Pancreas (tissue), 10 donors: ENCODE measurements at regions not wholly inside any gene's neighbourhood (a gene's known extent, or its start where the extent isn't known, plus 50 kb on each side); places are given as distances from the start of the nearest gene placed in this dataset.

Experiments
- ATAC-seq, 4 donors: fragments of 200-7000 bp; cut with Tn5 transposase; one replicate each; pipeline versions ENCODE4 v1.8.0 to v1.9.1; 2020; ENCODE audit warnings: mild to moderate bottlenecking in 4 of 4, moderate library complexity in 4 of 4
- DNase-seq, 6 donors: peaks; one replicate each; pipeline ENCODE4 v3.0.0-alpha.2; 2020
- FAIRE-seq: peaks from 2 replicates; lab custom pipeline; 2012; peaks lifted over from hg19 to GRCh38; lab: Jason Lieb, UNC
- H3K27ac ChIP-seq, 4 donors: fragments of 200-600 bp; sonication (generic); 1 replicate in 3 of 4; 2 replicates in 1 of 4; pipeline versions ENCODE4 v1.5.0 to v1.8.0; 2020
- H3K27me3 ChIP-seq, 4 donors: fragments of 200-600 bp; one replicate each; pipeline ENCODE4 v1.8.0; 2021
- H3K36me3 ChIP-seq, 3 donors: fragments of 200-600 bp; sonication (generic) in 1 of 3; one replicate each; pipeline versions ENCODE4 v1.5.0 to v1.8.0; 2020 to 2021
- H3K4me1 ChIP-seq, 3 donors: fragments of 200-600 bp; one replicate each; pipeline ENCODE4 v1.8.0; 2021
- H3K4me3 ChIP-seq, 4 donors: fragments of 200-600 bp; sonication (generic) in 2 of 4; one replicate each; pipeline versions ENCODE4 v1.5.0 to v1.8.0; 2020 to 2021
- H3K9me3 ChIP-seq, 4 donors: fragments of 200-600 bp; one replicate each; pipeline ENCODE4 v1.8.0; 2021
- WGBS, 2 donors: extraction: QIAGEN DNeasy Blood & Tissue Kit; methylation state at CpG; one replicate each; pipeline ENCODE4 v1.1.7; 2013; 5-methylcytosine and 5-hydroxymethylcytosine counted together
- intact Hi-C, 3 donors: fragments of 100-400 bp; cut with DNase I; formaldehyde crosslinking; loops; one replicate each; pipeline versions ENCODE4 v1.11.1 to v1.14.2; 2022
- TF ChIP-seq, protein P1 (sequence below), 4 donors: fragments of 200-600 bp; sonication (generic) in 3 of 4; IDR thresholded peaks; one replicate each; pipeline versions ENCODE4 v1.5.0 to v1.8.0; 2021; ENCODE audit warnings: antibody characterized with exemption in 4 of 4
- donor health status: healthy with polysubstance abuse.
- donor health status: DM: no; HTN: no; CAD: no; lungs with moderate emphysema.
- donor health status: DM: no; HTN: no; CAD: no.
- donor health status: control.
- donor health status: control.
- donor health status: Bipolar disorder and iron deficiency.
- donor health status: DM: yes; HTN: yes; CAD: no.
- donor health status: DM: no; HTN: no; CAD: no.
- donor health status: DM: no; HTN: no; CAD: no.
- donor health status: DM: yes; HTN: yes; CAD: no.

DNA sequence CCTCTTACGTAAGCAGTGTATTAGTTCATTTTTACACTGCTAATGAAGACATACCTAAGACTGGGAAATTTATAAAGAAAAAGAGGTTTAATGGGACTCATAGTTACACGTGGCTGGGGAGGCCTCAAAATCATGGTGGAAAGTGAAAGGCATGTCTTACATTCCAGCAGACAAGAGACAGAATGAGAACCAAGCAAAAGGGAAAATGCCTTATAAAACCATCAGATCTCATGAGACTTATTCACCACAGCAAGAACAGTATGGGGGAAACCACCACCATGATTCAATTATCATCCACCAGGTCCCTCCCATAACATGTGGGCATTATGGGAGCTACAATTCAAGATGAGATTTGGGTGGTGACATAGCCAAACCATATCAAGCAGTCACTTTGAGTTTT is 126.3 kb upstream of the CXCL12 start:
- ATAC-seq: no peak
- H3K27ac ChIP-seq: no peak overlapping the region
- no peaks in the 10 kb centered on the region for H3K36me3 ChIP-seq
- no peak for FAIRE-seq
- TF ChIP-seq, protein P1, sequence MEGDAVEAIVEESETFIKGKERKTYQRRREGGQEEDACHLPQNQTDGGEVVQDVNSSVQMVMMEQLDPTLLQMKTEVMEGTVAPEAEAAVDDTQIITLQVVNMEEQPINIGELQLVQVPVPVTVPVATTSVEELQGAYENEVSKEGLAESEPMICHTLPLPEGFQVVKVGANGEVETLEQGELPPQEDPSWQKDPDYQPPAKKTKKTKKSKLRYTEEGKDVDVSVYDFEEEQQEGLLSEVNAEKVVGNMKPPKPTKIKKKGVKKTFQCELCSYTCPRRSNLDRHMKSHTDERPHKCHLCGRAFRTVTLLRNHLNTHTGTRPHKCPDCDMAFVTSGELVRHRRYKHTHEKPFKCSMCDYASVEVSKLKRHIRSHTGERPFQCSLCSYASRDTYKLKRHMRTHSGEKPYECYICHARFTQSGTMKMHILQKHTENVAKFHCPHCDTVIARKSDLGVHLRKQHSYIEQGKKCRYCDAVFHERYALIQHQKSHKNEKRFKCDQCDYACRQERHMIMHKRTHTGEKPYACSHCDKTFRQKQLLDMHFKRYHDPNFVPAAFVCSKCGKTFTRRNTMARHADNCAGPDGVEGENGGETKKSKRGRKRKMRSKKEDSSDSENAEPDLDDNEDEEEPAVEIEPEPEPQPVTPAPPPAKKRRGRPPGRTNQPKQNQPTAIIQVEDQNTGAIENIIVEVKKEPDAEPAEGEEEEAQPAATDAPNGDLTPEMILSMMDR (IDR thresholded peaks at IDR 0.05): no peak
- no peaks in the 10 kb centered on the region for H3K4me1 ChIP-seq
- H3K9me3 ChIP-seq: no peaks in the 10 kb centered on the region
- intact Hi-C loops: no loop called here
- 72 to 82% methylated on average over 2 of the region's 2 CpGs for WGBS, 2 donors
- H3K4me3 ChIP-seq: no peak overlapping the region
- no peaks in the 10 kb centered on the region for H3K27me3 ChIP-seq
- no peak for DNase-seq

DNA sequence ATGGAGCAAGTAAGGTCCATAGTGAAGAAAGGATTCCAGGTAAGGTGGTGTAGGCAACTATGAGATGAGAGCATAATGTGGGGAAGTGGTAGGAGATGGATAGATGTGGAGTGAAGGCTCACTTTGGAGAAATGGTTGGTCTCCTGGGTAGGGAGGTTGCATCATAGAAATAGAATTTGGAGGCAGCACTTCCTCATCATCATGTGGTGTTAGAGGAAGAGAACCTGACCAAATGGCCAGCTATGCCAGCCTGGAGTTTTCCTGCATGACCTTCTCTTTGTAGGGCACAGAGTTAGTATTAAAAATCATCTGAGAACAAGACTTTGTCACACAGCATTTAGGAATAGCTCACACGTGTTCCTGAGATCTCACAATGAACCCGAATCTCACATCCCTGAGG is 126.7 kb upstream of the CXCL12 start:
- Histone ChIP-seq H3K9me3 (no peaks in the 10 kb centered on the region), H3K27ac (no peak overlapping the region), H3K36me3 (no peaks in the 10 kb centered on the region), H3K4me1 (no peaks in the 10 kb centered on the region), H3K4me3 (no peak overlapping the region), H3K27me3 (no peaks in the 10 kb centered on the region)
- 63 to 66% methylated on average over 2 of the region's 2 CpGs for WGBS, 2 donors
- intact Hi-C loops: no loop called here
- TF ChIP-seq, protein P1 (IDR thresholded peaks at IDR 0.05): no peak
- no peak for DNase-seq
- ATAC-seq: peak in 1 of 4 donors; percentile 27
- FAIRE-seq: no peak

DNA sequence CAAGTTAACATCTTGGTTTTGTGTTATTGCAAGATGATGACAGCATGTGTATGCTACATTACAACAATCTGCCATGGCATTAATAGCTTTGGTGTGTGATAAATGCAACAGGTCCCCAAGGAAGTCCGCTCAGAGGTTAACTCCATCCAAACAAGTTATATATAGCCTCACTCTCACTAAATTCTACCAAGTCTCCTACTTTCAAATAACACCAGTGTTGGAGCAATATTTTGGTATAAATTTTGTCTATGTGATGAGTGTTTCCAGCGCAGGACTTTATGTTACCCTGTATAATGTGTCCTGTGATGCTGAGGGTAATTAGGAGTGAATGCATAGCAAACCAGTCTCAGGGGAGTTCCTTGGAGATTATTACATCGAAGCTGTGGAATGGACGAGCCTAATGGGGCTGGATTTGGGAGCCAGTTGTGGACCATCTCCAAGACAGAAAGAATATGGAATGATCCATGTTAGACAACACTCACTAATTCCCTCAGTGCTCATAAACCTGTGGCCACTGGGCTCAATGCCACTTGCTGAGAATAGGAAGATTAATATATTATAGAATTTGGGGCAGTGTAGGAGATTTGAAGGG is 127.6 kb upstream of the CXCL12 start:
- DNase-seq: no peak
- no peaks in the 10 kb centered on the region for H3K9me3 ChIP-seq
- no peak for ATAC-seq
- no peak for FAIRE-seq
- H3K27me3 ChIP-seq: no peaks in the 10 kb centered on the region
- intact Hi-C loops: no loop called here
- no peaks in the 10 kb centered on the region for H3K36me3 ChIP-seq
- WGBS, 2 donors: 66 to 76% methylated on average over 4 of the region's 4 CpGs
- no peak overlapping the region for H3K27ac ChIP-seq
- H3K4me1 ChIP-seq: no peaks in the 10 kb centered on the region
- H3K4me3 ChIP-seq: no peak overlapping the region
- TF ChIP-seq, protein P1 (IDR thresholded peaks at IDR 0.05): no peak

DNA sequence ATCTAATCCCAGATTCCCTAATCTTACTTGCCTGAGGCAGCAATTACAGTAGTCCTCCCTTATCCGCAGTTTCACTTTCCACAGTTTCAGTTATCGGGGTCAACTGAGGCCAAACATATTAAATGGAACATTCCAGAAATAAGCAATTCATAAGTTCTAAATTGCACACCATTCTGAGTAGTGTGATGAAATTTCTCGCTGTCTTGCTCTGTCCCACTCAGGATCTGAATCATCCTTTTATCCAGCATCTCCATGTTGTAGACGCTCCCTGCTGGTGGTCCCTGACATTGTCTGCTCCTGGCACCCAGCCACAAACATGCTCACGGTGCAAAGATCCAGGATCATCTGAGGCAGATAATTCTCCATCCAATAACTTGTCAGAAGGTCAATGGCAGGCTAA is 128.7 kb upstream of the CXCL12 start:
- DNase-seq (no peak), ATAC-seq (peak in 1 of 4 donors; percentile 38), FAIRE-seq (no peak)
- H3K4me3 ChIP-seq: no peak overlapping the region
- no peaks in the 10 kb centered on the region for H3K4me1 ChIP-seq
- TF ChIP-seq, protein P1 (IDR thresholded peaks at IDR 0.05): no peak
- no peaks in the 10 kb centered on the region for H3K36me3 ChIP-seq
- no peak overlapping the region for H3K27ac ChIP-seq
- 63 to 70% methylated on average over 5 of the region's 5 CpGs for WGBS, 2 donors
- H3K9me3 ChIP-seq: no peaks in the 10 kb centered on the region
- no peaks in the 10 kb centered on the region for H3K27me3 ChIP-seq
- intact Hi-C loops: no loop called here

DNA sequence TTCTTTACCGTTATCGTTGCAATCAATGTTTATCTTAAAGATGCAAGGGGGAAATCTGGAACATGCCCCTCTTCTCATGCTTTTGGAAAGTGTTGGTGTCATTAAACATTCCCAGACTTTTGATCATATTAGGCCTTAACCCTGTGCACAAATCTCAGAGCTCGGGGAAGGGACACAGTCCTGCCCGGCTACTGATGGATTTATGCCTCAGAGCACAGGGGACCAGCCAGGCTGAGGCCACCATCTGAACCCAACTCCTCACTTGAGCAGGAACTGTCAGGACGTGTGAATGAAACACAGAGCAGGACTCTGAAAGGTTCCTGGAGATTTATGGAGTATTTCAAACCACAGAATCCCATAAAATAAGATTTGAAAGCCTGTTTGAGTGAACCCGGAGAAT is 132.0 kb upstream of the CXCL12 start:
- intact Hi-C loops: no loop called here
- Histone ChIP-seq H3K27me3 (no peaks in the 10 kb centered on the region), H3K4me3 (no peak overlapping the region), H3K36me3 (no peaks in the 10 kb centered on the region), H3K4me1 (no peaks in the 10 kb centered on the region), H3K27ac (no peak overlapping the region), H3K9me3 (no peaks in the 10 kb centered on the region)
- FAIRE-seq (no peak), ATAC-seq (no peak), DNase-seq (no peak)
- TF ChIP-seq, protein P1 (IDR thresholded peaks at IDR 0.05): no peak
- 61 to 63% methylated on average over 6 of the region's 6 CpGs for WGBS, 2 donors
